ENCODE measurements at regions not wholly inside any gene's neighbourhood (a gene's known extent, or its start where the extent isn't known, plus 50 kb on each side); places are given as distances from the start of the nearest gene placed in this dataset.

GRCh38 chr13:44040070-44040817 lies 160.5 kb downstream of the LACC1 start:
- TF ChIP-seq ZFX (IDR thresholded peaks at IDR 0.05; ENCODE audit: borderline replicate concordance), result no peak
- TF ChIP-seq, protein P1, sequence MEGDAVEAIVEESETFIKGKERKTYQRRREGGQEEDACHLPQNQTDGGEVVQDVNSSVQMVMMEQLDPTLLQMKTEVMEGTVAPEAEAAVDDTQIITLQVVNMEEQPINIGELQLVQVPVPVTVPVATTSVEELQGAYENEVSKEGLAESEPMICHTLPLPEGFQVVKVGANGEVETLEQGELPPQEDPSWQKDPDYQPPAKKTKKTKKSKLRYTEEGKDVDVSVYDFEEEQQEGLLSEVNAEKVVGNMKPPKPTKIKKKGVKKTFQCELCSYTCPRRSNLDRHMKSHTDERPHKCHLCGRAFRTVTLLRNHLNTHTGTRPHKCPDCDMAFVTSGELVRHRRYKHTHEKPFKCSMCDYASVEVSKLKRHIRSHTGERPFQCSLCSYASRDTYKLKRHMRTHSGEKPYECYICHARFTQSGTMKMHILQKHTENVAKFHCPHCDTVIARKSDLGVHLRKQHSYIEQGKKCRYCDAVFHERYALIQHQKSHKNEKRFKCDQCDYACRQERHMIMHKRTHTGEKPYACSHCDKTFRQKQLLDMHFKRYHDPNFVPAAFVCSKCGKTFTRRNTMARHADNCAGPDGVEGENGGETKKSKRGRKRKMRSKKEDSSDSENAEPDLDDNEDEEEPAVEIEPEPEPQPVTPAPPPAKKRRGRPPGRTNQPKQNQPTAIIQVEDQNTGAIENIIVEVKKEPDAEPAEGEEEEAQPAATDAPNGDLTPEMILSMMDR (IDR thresholded peaks at IDR 0.05), result no peak
- H3K27ac ChIP-seq, result no peak overlapping the region

- no peak overlapping the region for H3K27ac ChIP-seq
- no peak for TF ChIP-seq ZFX (IDR thresholded peaks at IDR 0.05; ENCODE audit: borderline replicate concordance)
Observed at GRCh38 chr13:44040818-44041100, 161.1 kb downstream of the LACC1 start.

DNA sequence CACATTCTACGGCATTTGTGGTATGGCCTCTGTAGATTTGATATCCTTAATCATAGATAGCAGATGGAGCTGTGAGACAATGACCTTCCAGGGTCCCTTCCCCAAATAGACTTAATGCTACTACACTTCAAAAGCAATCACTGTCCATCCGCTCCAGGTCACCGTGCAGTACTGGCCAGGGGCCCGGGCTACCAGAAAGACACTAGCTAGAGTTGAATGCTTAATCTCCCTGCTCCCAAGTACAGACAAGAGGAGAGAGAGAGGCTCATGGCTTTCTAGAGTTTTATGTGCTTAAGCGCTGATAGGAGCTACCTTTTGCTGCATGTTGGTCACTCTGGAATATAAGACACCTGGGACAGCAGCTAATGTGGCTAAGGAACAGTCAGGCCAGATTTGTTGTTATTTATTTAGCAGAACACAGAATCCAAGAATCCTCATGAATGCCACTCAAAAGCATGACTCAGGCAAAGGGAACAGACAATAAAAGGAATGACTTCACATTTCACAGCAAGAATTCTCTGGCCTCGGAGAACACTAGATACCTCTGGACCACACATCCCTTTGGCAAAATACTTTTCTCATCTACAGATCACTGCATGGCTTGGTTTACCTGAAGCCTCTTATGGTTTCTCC lies 165.0 kb downstream of the LACC1 start:
- TF ChIP-seq ZFX (IDR thresholded peaks at IDR 0.05; ENCODE audit: borderline replicate concordance), result no peak
- TF ChIP-seq, protein P1 (IDR thresholded peaks at IDR 0.05), result no peak
- no peak overlapping the region for H3K27ac ChIP-seq

DNA sequence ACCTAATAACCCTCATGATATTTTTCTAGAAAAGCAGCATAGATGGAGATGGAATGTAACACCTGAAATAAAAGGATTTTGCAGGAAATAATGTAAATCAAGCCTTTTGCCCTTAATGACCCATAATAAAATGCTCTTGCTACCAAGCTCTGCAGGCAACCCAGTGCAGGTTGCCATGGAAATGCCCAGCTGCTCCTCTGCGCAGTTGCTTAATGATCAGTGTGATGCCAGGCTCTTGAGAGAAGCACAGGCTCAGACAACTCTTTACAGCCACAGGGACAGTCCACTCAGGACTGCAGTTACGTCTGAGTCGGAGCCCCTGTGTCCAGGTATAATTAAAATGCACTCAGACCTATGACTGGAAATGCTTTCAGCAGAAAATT lies 165.5 kb downstream of the LACC1 start:
- H3K27ac ChIP-seq, result no peak overlapping the region
- TF ChIP-seq, protein P1 (IDR thresholded peaks at IDR 0.05), result no peak
- no peak for TF ChIP-seq ZFX (IDR thresholded peaks at IDR 0.05; ENCODE audit: borderline replicate concordance)

GRCh38 chr13:44046428-44046827 lies 166.7 kb downstream of the LACC1 start:
- no peak for TF ChIP-seq ZFX (IDR thresholded peaks at IDR 0.05; ENCODE audit: borderline replicate concordance)
- TF ChIP-seq, protein P1 (IDR thresholded peaks at IDR 0.05), result no peak
- H3K27ac ChIP-seq, result no peak overlapping the region

DNA sequence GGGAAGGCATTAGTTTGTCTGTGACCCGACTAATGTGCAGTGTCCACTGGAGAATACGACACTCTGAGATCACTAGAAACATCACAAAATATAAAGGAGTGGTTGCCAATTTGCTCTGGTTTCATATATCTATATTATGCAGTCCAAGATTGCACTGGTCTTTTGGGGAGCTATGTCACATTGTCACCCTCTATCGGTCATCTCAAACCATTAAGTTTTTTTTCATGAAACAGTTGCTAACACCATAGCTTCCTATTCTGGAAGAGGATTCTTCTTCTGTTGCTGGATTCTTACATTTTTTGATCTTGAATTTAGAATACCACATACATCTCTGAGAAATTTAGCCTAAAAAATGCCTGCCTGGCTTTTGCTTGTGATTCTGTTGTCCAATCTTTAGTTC lies 168.6 kb downstream of the LACC1 start:
- no peak for TF ChIP-seq ZFX (IDR thresholded peaks at IDR 0.05; ENCODE audit: borderline replicate concordance)
- TF ChIP-seq, protein P1 (IDR thresholded peaks at IDR 0.05), result no peak

GRCh38 chr13:44049081-44049945 lies 169.6 kb downstream of the LACC1 start:
- TF ChIP-seq, protein P1 (IDR thresholded peaks at IDR 0.05), result no peak
- TF ChIP-seq ZFX (IDR thresholded peaks at IDR 0.05; ENCODE audit: borderline replicate concordance), result no peak
- no peak overlapping the region for H3K27ac ChIP-seq

More for the DNA sequence above, 168.6 kb downstream of the LACC1 start:
- H3K27ac ChIP-seq, result no peak overlapping the region

Measured in 22Rv1 (cell line).